WI38 (cell line): ENCODE measurements at regions not wholly inside any gene's neighbourhood (a gene's known extent, or its start where the extent isn't known, plus 50 kb on each side); places are given as distances from the start of the nearest gene placed in this dataset.

ENCODE experiments used
- H3K4me3 ChIP-seq: 2 replicates; pipeline ENCODE4 v1.5.1; 2011; ENCODE audit warnings: low read depth, mild to moderate bottlenecking, control low read depth, low read length
- TF ChIP-seq, protein P1 (sequence below): IDR thresholded peaks from 2 replicates; pipeline ENCODE4 v1.5.1; 2012; ENCODE audit warnings: low read depth, mild to moderate bottlenecking, control low read depth, low read length

- H3K4me3 ChIP-seq, result no peak overlapping the region
- TF ChIP-seq, protein P1, sequence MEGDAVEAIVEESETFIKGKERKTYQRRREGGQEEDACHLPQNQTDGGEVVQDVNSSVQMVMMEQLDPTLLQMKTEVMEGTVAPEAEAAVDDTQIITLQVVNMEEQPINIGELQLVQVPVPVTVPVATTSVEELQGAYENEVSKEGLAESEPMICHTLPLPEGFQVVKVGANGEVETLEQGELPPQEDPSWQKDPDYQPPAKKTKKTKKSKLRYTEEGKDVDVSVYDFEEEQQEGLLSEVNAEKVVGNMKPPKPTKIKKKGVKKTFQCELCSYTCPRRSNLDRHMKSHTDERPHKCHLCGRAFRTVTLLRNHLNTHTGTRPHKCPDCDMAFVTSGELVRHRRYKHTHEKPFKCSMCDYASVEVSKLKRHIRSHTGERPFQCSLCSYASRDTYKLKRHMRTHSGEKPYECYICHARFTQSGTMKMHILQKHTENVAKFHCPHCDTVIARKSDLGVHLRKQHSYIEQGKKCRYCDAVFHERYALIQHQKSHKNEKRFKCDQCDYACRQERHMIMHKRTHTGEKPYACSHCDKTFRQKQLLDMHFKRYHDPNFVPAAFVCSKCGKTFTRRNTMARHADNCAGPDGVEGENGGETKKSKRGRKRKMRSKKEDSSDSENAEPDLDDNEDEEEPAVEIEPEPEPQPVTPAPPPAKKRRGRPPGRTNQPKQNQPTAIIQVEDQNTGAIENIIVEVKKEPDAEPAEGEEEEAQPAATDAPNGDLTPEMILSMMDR, result no peak
These were observed 65.0 kb downstream of the PITPNM2 start for GRCh38 chr12:123085730-123086487.

- H3K4me3 ChIP-seq, result no peak overlapping the region
- TF ChIP-seq, protein P1, result no peak
These were observed 65.8 kb downstream of the PITPNM2 start for GRCh38 chr12:123085066-123085465.

DNA sequence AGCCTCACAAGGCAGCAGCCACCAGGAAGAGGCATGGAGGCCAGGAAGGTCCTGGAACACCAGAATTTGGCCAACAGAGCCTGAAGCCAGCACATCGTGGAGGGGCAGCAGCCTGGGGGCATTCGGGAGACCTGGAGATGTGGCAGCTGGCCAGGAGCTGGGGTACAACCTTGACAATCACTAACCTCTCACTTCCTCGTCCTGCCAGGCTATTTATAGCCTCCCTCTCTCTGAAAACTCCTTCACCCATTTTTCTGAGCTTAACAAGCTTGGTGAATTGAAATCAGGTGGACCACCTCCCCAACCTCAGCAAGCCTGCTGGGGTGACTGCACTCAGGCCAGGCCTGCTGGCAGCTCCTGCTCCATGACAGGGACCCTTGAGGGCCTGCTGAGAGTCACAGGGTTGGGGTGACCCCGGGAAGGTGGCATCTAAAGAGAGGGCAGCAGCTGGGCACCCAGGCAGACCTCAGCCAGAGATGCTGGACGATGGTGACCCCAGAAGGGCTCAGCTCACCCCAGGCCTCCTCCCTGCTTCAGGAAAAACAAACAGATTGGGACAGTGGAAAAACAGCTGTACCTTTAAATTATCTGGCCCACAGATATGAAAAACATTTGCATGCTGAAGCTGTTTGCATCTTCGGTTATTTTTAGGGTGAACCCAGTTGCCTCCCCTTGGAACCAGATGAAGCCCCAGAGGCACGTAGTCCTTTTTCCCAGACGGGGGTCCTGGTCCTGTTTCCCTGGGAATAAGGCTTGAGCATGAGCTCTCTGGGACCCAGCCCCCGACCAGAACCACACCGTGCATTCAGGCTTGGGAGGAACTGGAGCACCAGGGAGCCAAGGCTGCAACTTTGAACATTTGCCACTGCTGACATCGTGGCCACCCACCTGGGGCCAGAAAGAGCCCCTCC lies 67.0 kb downstream of the PITPNM2 start:
- TF ChIP-seq, protein P1, result no peak
- H3K4me3 ChIP-seq, result no peak overlapping the region

- no peak overlapping the region for H3K4me3 ChIP-seq
- TF ChIP-seq, protein P1, result no peak
These were observed 70.3 kb downstream of the PITPNM2 start for GRCh38 chr12:123080634-123081033.

GRCh38 chr12:123078531-123079155 lies 72.2 kb downstream of the PITPNM2 start:
- no peak overlapping the region for H3K4me3 ChIP-seq
- TF ChIP-seq, protein P1, result no peak

DNA sequence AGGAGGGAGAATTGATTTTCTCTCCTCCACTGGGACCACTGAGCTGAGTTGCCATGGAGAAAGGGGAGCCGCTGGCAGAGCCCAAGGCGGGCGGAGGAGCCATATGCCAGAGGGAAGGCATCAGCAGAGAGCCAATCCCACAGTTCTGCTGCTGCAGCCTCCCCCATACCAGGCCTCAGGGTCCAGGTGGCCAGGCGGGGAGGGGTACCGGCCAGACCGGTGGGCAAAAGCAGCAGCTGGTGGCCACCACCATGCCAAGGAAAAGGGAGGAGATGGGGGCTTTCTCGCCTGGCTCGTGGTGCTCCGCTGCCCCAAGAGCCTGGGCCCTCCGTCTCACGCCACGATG lies 72.8 kb downstream of the PITPNM2 start:
- H3K4me3 ChIP-seq, result no peak overlapping the region
- TF ChIP-seq, protein P1, result no peak
